HG03558 (cell line): ENCODE measurements at regions not wholly inside any gene's neighbourhood (a gene's known extent, or its start where the extent isn't known, plus 50 kb on each side); places are given as distances from the start of the nearest gene placed in this dataset.

ENCODE experiments used
- ATAC-seq: cut with Tn5 transposase; IDR thresholded peaks from one replicate; pipeline ENCODE4 v1.9.1; 2021; ENCODE audit warnings: moderate number of reproducible peaks; ENCODE audit not compliant: unreplicated experiment; ENCODE audit errors: extremely low read depth

DNA sequence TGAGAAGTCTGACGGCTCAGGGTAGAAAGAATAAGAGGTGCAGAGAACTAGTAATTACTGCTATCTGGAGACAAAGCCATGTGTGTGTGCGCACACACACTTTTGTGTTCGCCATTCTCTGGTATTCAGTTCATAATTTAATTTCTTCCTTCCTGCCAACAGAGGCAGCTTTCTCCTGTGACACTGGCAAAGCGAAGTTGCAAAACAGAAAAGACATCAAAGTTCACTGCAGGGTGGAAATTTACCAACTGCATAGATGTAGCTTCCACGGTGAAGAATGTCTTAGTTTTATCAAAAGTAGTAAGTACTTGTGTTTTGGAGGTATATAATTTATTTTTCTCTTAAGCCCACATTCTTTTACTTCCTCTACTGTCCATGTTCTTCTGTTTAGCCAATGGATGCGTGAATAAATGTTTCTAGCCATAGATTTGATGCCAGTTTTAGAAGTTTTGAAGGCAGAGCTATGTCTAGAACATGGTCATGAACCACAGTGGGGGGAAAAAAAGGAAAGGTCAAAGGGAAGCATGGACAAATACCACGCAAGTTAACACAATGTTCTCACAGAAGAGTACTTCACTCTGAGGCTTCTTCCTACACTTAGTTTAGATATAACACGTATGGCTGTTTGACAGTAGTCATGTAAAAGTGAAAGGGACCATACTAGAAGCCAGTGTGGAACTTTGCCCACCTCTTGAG lies 536.5 kb upstream of the GRIA1 start:
- ATAC-seq: no peak

DNA sequence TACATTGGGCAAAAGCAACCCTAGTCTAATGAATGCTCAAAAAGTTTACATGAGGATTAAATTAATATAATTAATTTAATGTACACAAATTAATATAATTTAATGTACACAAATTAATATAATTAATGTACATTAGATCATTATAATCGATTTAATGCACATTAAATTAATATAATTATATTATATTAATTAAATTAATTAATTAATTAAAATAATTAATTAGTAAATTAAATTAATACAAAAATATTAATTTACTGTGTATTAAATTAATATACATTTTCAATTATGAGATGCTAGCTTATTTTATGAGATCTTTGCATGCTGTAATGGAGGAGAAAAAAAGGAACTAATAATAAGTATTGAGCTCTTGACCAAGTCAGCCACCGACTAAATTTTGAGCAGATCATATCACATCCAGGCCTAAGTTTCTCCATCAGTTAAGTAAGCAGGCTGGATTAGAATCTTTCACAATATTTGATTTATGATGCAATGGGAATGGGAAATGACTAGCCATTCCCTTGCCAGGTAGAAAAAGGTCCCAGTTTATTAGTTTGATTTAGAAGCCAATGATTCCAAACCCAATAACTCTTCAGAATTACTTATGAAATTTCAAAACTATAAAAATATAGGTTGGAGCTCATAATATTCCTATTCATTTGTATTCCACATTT lies 533.4 kb upstream of the GRIA1 start:
- ATAC-seq: no peak

DNA sequence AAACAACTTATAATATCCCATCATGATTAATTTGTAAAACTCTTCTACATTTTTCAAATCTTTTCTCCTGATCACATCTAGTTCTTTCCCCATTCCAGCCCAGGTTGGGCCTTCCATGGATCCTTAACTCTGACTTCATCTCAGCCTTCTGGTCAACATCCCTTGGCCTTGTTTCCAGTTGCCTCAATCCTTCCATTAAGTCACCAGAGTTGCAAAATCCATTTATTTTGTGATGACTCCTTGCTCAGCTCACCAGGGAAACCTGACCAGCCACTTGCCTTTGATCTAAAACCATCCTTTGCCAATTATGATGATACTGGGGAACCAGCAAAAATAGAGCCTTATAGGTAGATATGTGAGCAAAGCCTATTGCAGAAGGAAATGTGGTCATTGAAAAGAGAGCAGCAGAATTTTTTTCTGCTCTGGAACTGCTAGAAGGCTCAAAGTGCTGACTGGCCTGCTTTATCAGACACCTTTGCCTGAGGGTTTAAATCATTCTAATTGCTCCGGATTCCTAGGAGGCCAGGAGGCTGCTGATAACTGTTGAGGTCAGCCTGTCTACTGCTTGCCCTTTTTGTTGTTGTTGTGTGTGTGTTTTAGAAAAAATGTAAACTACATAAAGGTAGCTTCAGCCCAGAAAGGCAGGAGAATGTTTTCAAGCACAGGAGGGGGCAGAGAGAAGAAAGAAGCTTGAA lies 512.2 kb upstream of the GRIA1 start:
- ATAC-seq: no peak

DNA sequence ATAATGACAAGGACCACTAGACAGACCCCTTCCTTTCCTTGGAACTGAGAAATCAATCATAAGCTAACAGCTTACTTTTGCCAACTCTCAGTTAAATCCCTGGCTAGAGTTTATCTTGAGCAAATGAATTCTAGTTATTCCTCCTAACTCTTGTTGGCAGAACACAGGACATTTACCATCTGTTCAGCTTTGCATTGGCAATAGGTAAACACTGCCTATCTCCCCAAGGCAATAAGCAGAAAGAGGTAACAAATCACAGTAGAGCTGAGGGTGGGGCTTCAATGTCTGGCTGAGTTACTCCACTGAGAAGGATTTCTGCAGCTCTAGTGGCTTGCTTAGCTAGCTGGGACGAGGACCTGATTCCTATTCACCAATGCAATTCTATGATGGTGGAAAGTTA lies 503.3 kb upstream of the GRIA1 start:
- ATAC-seq: no peak

DNA sequence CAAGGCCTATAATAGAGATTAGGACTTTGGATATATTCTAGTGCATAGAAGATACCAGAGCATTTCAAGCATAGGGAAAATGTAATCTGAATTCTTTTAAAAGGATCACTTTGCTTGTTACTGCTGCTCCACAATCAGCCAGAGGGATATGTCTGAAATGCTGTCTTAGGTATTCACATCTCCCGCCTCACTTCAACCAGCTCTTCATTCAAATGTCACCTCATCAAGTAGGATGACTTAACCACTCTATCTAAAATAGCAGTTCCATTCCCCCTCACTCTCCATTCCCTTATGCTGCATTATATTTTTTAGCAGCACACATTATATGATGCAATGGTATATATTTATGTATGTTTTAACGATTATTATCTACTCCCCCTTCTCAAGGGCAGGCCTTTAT lies 500.3 kb upstream of the GRIA1 start:
- no peak for ATAC-seq

DNA sequence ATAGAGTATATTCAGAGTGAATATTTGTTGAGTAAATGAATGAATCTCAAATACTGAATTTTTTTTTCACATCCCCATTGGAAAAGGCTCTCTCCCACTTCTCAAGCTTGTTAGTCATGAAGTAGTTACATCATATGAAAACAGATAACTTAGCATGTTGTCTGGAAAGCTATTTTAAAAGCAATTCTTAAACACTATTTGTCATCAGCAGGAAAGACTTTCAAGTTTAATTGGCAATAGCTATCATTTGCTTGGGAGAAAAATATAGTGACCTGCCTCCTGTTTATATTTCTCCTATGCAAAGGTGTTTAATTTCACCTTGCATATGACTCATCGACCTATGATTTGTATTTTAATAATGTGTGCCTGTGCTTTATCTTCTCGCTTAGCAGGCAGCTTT lies 499.8 kb upstream of the GRIA1 start:
- no peak for ATAC-seq

DNA sequence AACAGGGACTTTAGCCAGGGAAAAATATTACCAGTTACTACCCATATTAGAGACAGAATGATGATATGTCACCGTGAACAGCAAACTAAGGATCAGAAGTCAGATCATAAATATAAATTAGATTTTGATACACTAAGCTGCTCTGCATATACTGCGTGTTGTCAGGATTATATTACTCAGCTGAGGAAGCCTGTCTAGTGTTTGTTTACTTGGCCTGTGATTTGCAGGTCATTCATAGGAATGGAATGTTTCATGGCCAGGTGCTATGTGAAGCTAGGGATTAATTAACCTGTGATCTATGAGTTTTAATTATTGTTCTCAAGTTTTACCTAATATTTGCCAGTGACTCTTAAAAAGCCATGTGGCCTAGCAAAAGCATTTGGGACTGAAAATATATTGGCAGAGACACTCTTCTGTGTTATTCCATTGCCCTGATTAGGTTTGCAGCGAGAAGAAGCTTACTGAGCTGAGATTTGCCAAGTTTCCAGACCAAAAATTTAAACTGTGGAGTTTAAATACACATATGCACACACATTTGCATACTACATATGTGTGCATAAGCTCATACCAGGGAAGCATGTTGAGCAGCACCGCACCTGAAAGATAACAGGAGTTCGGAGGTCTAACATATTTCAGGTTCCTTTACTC lies 496.3 kb upstream of the GRIA1 start:
- ATAC-seq: no peak

DNA sequence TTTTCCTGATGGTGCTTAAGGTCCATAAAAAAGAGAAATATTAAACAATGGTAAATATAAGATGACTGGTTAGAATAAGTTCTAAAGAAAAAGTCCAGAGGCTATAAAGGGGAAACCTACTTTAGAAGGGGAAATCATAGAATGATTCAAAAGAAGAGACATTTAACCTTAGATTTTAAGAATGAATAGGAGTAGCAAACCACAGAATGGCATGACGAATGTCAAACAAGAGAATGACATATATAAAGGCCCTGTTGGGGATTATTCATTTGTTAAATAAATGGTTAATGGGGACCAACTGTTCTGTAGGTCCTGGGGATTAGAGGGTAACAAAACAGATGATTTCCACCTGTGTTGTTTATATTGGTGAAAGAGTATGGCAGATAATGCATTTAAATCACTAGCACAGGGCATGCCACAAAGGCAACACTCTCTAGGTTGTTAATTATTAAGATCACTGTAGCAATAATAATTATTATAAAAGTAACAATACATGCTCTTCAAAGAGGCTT lies 495.2 kb upstream of the GRIA1 start:
- no peak for ATAC-seq

DNA sequence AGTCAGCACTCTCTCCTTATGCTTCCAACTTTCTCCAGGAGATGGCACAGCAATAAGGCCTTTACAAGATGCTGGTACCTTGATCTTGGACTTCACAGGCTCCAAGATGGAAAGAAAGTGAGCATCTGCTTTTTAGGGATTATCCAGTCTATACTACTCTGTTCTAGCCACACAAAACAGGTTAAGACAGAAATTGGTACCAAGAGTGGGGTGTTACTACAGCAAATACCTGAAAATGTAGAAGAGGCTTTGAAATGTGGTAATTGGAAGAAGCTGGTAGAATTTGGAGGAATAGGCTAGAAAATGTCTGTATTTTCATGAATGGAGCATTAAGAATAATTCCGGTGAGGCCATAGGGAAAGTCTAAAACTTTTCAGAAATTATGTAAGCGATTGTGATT lies 484.8 kb upstream of the GRIA1 start:
- ATAC-seq: no peak

DNA sequence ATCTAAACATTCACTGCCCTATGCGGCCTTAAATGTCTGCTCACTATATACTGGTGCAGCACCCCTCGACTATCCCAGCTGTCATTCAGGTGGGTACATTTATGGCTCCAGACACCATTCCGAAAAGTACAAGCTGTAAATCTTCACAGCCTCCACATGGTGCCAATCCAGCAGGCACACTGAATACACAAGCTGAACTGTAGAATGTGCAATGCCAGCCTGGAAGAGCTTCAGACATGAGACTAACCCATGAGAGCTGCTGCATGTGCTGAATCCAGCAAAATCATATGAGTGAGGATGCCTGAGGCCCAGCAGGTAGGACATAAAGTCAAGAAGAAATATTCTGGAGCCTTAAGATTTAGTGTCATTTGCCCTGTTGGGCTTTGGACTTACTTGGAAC lies 483.8 kb upstream of the GRIA1 start:
- ATAC-seq: no peak

DNA sequence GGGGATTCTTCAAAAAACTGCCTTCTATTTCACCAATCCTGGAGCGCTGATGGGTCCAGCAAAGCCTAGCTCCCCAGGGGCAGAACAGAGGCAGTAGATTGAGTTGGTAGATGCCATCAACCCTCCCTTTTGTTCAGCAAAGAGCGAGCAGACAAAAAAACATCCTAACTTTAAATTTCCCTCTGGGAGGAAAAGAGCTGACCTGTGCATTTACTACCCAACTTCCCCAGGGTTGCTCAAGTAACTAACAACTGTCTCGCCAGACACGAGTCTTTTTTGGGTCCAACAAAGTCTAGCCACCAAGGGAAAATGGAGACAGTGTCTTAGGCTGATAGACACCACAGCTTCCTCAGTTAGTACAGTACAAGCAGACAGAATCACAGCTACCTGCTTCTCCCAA lies 476.3 kb upstream of the GRIA1 start:
- ATAC-seq: no peak

DNA sequence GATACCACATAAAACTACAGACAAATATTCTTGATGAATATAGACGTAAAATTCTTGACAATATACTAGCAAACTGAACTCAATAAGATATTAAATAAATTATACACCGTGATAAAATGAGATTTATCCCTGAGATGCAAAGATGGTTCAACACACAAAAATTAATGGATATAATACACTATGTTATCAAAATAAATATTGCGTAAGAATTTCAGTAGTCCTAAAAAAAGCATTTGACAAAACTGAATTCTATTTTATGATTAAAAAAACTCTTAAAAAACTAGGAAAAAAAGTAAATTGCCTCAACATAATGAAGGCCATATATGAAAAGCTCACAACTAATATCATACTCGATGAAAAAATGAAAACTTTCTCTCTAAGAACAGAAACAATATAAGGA lies 472.3 kb upstream of the GRIA1 start:
- ATAC-seq: no peak

DNA sequence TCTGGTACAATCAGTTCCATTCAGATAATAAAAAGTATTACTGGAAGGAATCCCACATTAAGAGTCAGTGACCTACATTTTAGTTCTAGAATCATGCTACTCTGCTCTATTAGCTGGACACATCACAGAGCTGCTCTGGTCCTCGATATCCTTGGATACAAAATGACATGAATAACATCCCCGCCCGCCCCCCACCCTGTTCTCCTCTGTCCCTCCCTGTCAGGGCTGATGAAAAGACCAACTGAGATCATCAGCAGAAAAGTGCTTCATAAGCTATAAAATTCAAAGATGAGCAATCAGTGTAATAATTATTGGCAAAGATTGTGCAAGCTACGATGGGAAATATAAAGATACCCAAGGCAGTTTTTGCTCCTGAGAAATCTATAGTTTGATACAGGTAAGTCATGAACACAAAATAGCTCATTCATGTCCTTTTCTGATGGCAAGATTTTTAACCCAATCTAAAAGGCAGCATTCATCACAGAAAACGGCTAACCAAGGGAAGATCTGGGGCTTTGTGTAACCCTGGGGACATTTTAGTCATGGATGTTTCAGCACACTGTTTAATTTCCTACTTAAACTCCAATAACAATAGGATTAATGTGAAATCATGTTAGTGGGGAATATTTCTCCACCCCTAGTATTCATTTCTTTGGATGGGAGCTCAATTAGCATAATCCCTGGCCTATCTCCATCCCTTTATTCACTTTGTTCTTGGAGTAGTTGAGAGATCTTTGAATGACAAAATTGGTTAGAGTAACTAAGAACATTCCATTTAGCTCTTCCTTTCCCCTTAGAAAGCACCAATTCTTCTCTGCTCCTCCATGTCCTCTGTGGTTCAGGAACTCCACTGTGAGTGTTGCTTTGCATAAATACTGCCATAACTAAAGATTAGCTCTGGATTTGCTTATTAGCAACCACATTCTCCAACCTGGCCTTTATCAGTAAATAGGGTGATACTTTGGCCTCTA lies 459.4 kb upstream of the GRIA1 start:
- no peak for ATAC-seq

DNA sequence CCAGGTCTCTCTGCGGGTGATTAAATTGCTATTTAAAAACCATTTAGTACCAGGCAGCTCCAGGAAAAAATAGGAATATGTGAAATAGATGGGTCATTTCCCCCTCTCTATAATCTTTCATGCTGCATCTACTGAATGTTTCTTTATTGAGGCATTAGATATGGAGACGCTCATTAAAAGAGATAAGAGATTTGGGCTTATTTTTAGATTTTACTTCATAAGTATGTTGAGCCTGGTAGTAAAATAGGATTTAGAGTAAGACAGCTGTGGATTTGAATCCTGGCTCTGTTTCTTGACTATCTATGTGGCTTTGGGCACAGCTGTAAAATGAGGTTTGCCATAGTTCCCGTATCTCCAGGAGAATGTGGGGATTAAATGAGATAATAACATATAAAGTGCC lies 451.0 kb upstream of the GRIA1 start:
- no peak for ATAC-seq

DNA sequence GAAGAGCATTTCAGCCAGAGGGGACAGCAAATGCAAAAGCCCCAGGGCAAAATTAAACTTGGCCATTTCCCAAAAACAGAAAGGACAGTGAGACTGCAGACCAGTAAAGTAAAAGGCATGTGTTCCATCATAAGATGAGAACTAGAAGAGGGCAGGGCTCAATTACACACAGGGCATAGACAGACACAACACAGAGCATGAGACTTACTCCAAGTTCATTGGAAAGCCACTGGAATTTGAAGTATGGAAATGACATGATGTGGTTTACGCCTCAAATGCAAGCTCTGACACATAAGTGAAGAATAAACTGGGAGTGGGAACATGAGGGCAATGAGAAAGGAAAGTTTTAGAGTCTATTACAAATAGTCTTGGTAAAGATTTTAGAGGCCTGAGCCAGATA lies 446.6 kb upstream of the GRIA1 start:
- no peak for ATAC-seq

DNA sequence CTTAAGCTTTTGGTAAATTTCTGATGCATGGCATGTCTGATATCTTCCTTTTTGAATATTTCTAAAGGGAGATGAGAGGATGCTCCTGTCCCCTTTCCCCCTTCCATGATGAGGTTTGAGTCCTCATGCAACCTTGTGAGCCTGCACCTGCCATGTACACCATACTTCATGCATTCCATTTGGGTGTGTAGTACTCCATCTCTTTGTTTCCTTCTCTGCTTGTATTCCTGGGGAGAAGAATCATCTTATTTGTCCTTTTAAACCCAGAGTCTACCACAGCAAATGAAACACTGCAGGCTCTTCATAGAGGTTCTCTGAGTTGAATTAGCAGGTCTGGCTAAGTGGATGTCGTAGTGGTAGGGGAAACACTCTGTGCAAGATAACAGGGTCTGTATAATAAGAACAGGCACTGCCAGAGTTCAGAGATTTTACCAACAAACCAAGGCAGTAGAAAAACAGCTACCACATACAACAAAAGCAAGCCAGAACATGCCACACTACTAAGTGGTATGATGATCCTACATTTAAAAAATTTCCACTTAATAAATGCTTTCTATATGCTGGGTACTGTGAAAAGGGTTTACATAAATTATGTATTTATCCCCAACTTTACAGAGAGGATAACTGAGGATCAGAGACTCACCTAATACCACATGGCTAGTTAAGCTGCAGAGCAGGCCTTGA lies 439.8 kb upstream of the GRIA1 start:
- no peak for ATAC-seq

DNA sequence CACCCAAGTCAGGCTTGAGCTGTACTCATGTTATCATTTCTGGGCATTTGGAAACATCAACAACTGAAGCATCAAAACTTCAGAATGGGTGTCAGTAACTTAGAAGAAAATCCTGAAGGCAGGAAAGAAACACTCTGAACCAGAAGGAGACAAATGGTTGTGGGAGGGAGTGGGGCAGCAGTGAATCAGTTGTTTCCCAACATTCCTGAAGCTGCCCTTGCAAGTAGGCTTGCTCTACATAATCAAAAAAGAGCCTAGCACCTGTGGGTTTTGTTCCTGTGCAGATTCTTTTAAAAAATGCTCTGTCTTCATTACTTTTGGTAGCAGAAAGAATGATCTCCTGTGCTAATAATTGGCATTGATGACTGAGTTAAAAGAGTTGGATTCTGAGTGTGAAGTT lies 424.2 kb upstream of the GRIA1 start:
- ATAC-seq: no peak

DNA sequence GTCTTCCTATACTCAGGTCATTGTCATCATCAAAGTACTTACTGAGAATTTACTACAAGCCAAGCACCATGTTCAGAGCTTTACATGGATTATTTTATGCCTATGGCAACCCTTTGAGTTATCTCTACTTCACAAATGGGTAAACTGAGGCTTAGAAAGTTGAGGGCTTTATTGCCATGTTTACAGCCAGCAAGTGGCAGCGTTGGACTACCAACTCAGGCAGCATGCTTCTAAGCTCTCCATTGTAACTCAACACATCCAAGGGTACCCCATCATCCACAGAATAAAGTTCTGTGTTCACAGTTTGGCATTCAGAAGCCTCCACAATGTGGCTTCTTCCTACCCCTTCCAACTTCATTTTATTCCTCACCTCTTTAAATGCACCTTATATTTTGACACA lies 422.6 kb upstream of the GRIA1 start:
- no peak for ATAC-seq

DNA sequence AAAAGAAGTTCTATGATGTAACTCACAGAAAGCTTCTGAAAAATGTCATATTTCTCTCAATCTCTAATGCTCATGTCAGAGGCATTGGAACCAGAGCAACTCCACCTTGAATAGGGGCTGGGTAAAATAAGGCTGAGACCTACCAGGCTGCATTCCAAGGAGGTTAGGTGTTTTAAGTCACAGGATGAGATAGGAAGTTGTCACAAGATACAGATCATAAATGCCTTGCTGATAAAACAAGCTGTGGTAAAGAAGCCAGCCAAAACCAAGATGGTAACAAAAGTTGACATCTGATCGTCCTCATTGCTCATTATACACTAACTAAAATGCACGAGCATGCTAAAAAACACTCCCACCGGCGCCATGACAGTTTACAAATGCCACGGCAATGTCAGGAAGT lies 411.1 kb upstream of the GRIA1 start:
- no peak for ATAC-seq
